ENCODE measurements at regions not wholly inside any gene's neighbourhood (a gene's known extent, or its start where the extent isn't known, plus 50 kb on each side); places are given as distances from the start of the nearest gene placed in this dataset.
A peak's percentile ranks its signal among the peaks of the same experiment; 100 is the strongest.
"Not testable (repeated sequence)": the region's sequence is repeated elsewhere in the genome, so short reads cannot be mapped to it uniquely, and the experiment has no call there.

GRCh38 chr20:56762829-56763228, 133.7 kb downstream of the TFAP2C start:
- intact Hi-C loops (cut with DNase I) = no loop called here
- DNase-seq (ENCODE audit: low spot score) = no peak

- DNase-seq (ENCODE audit: low spot score) = no peak
- intact Hi-C loops (cut with DNase I) = no loop called here
Observed at GRCh38 chr20:56764671-56765070, 135.6 kb downstream of the TFAP2C start.

- DNase-seq (ENCODE audit: low spot score) = no peak
- intact Hi-C loops (cut with DNase I) = no loop called here
Observed at GRCh38 chr20:56765172-56766073, 136.3 kb downstream of the TFAP2C start.

- intact Hi-C loops (cut with DNase I) = no loop called here
- DNase-seq (ENCODE audit: low spot score) = no peak
Observed at GRCh38 chr20:56766528-56766927, 137.4 kb downstream of the TFAP2C start.

GRCh38 chr20:56769921-56770600, 141.0 kb downstream of the TFAP2C start:
- intact Hi-C loops (cut with DNase I) = no loop called here
- peak; percentile 24 for DNase-seq (ENCODE audit: low spot score)

- no peak for DNase-seq (ENCODE audit: low spot score)
- intact Hi-C loops (cut with DNase I) = no loop called here
Observed at GRCh38 chr20:56773749-56774148, 144.6 kb downstream of the TFAP2C start.

- DNase-seq (ENCODE audit: low spot score) = no peak
- intact Hi-C loops (cut with DNase I) = no loop called here
Observed at GRCh38 chr20:56774873-56775272, 145.8 kb downstream of the TFAP2C start.

GRCh38 chr20:56776345-56776744, 147.2 kb downstream of the TFAP2C start:
- peak; percentile 24 for DNase-seq (ENCODE audit: low spot score)
- intact Hi-C loops (cut with DNase I) = no loop called here

- peak; percentile 73 for DNase-seq (ENCODE audit: low spot score)
- intact Hi-C loops (cut with DNase I) = no loop called here
Observed at GRCh38 chr20:56778765-56779195, 149.7 kb downstream of the TFAP2C start.

- no peak for DNase-seq (ENCODE audit: low spot score)
- intact Hi-C loops (cut with DNase I) = no loop called here
Observed at GRCh38 chr20:56779452-56780143, 150.5 kb downstream of the TFAP2C start.

- intact Hi-C loops (cut with DNase I) = no loop called here
- no peak for DNase-seq (ENCODE audit: low spot score)
Observed at GRCh38 chr20:56780266-56780665, 151.2 kb downstream of the TFAP2C start.

GRCh38 chr20:56781108-56781739, 152.1 kb downstream of the TFAP2C start:
- DNase-seq (ENCODE audit: low spot score) = peak; percentile 47
- intact Hi-C loops (cut with DNase I) = no loop called here

GRCh38 chr20:56781987-56782560, 153.0 kb downstream of the TFAP2C start:
- DNase-seq (ENCODE audit: low spot score); intact Hi-C loops (cut with DNase I): not testable (repeated sequence)

- peak; percentile 0 for DNase-seq (ENCODE audit: low spot score)
- intact Hi-C loops (cut with DNase I) = not testable (repeated sequence)
Observed at GRCh38 chr20:56782814-56783213, 153.7 kb downstream of the TFAP2C start.

GRCh38 chr20:56783826-56784225, 154.7 kb downstream of the TFAP2C start:
- DNase-seq (ENCODE audit: low spot score) = no peak
- intact Hi-C loops (cut with DNase I) = no loop called here

GRCh38 chr20:56786503-56786902, 157.4 kb downstream of the TFAP2C start:
- intact Hi-C loops (cut with DNase I) = no loop called here

GRCh38 chr20:56788041-56788670, 159.1 kb downstream of the TFAP2C start:
- intact Hi-C loops (cut with DNase I) = no loop called here
- DNase-seq (ENCODE audit: low spot score) = no peak

More at GRCh38 chr20:56786503-56786902, 157.4 kb downstream of the TFAP2C start:
- DNase-seq (ENCODE audit: low spot score) = no peak

- DNase-seq (ENCODE audit: low spot score) = no peak
- intact Hi-C loops (cut with DNase I) = no loop called here
Observed at GRCh38 chr20:56788671-56789610, 159.8 kb downstream of the TFAP2C start.
